ENCODE measurements at regions not wholly inside any gene's neighbourhood (a gene's known extent, or its start where the extent isn't known, plus 50 kb on each side); places are given as distances from the start of the nearest gene placed in this dataset.
"Not testable (repeated sequence)": the region's sequence is repeated elsewhere in the genome, so short reads cannot be mapped to it uniquely, and the experiment has no call there.

DNA sequence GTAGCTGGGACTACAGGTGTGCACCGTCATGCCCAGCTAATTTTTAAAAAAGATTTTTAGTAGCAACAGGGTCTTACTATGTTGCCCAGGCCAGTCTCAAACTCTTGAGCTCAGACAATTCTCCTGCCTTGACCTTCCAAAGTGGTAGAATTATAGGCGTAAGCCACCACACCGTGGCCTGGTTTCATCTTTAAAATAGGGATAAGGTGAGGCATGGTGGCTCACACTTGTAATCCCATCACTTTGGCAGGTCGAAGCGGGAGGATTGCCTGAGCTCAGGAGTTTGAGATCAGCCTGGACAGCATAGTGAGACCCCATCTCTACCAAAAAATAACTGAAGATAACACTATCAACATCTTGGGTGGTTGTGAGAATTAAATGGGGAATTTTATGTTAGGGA, 84.6 kb upstream of the SPDYE9 start:
- H3K4me3 ChIP-seq; H3K27ac ChIP-seq (ENCODE audit: extremely low read depth, low read depth, low read length); H4K20me1 ChIP-seq (replicated peaks; ENCODE audit: control insufficient read depth, insufficient read depth, low read length); CTCF ChIA-PET (ENCODE audit: low intra/inter-chr PET ratio); H2AFZ ChIP-seq (ENCODE audit: low read depth, low read length); BruUV-seq (replicated peaks); DNase-seq (ENCODE audit: extremely low read depth in 1 of 4, low spot score in 3 of 4); POLR2A ChIA-PET; H3K36me3 ChIP-seq (ENCODE audit: control insufficient read depth, insufficient read depth, low read length); H3K4me1 ChIP-seq (replicated peaks in 1 of 2; ENCODE audit: control insufficient read depth in 2 of 2, insufficient read depth in 2 of 2, low read length in 2 of 2); H3K9me3 ChIP-seq (replicated peaks; ENCODE audit: control insufficient read depth, insufficient read depth, low read depth, low read length); H3K9me1 ChIP-seq (ENCODE audit: control insufficient read depth, insufficient read depth, low read length); intact Hi-C loops (cut with micrococcal nuclease); H3K79me2 ChIP-seq (ENCODE audit: control insufficient read depth, insufficient read depth, low read length); ATAC-seq; H3K9ac ChIP-seq (ENCODE audit: insufficient read depth in 1 of 2, low read depth in 2 of 2, low read length in 2 of 2); H3K27me3 ChIP-seq (ENCODE audit: control insufficient read depth in 2 of 2, insufficient read depth in 2 of 2, low read length in 2 of 2); H3K4me2 ChIP-seq (ENCODE audit: insufficient read depth, low read length); FAIRE-seq: not testable (repeated sequence)
- TF ChIP-seq RBM25 (IDR thresholded peaks at IDR 0.05; ENCODE audit: low read depth, low read length, severe bottlenecking) = peak; percentile 42
- 73% methylated on average over 4 of the region's 5 CpGs for WGBS (ENCODE audit: insufficient coverage, low coverage, missing lambda C conversion rate)
- in situ Hi-C loops (cut with MboI) = loop anchor here (5.0 kb wide), 1 partner anchor 1817 kb away; no protein-coding TSS in a partner anchor

DNA sequence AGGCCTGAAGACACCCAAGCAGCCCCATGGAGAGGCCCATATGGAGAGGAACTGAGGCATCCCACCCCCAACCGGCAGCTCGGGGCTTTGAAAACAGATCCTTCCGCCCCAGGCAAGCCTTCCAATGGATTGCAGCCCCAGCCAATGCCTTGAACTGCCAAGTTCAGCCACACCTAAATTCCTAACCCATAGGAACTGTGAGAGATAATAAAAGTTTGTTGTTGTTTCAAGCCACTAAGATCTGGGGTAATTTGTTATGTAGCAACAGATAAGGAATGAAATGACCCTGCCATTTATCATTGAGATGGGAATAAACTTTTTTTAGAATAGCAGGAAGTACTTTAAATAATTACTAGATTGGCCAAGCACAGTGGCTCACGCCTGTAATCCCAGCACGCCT, 80.3 kb upstream of the SPDYE9 start:
- intact Hi-C loops (cut with micrococcal nuclease); H3K36me3 ChIP-seq (ENCODE audit: control insufficient read depth, insufficient read depth, low read length); CTCF ChIA-PET (ENCODE audit: low intra/inter-chr PET ratio); POLR2A ChIA-PET; H4K20me1 ChIP-seq (replicated peaks; ENCODE audit: control insufficient read depth, insufficient read depth, low read length); H3K9me3 ChIP-seq (replicated peaks; ENCODE audit: control insufficient read depth, insufficient read depth, low read depth, low read length); H3K4me3 ChIP-seq; FAIRE-seq; H3K27me3 ChIP-seq (ENCODE audit: control insufficient read depth in 2 of 2, insufficient read depth in 2 of 2, low read length in 2 of 2); H3K27ac ChIP-seq (ENCODE audit: extremely low read depth, low read depth, low read length); H3K4me1 ChIP-seq (replicated peaks in 1 of 2; ENCODE audit: control insufficient read depth in 2 of 2, insufficient read depth in 2 of 2, low read length in 2 of 2); ATAC-seq; H3K9me1 ChIP-seq (ENCODE audit: control insufficient read depth, insufficient read depth, low read length); DNase-seq (ENCODE audit: extremely low read depth in 1 of 4, low spot score in 3 of 4); BruUV-seq (replicated peaks); H3K4me2 ChIP-seq (ENCODE audit: insufficient read depth, low read length); H3K9ac ChIP-seq (ENCODE audit: insufficient read depth in 1 of 2, low read depth in 2 of 2, low read length in 2 of 2); H2AFZ ChIP-seq (ENCODE audit: low read depth, low read length); in situ Hi-C loops (cut with MboI); H3K79me2 ChIP-seq (ENCODE audit: control insufficient read depth, insufficient read depth, low read length): not testable (repeated sequence)
- no CpG with 5 or more reads among the region's 5 CpGs for WGBS (ENCODE audit: insufficient coverage, low coverage, missing lambda C conversion rate)

DNA sequence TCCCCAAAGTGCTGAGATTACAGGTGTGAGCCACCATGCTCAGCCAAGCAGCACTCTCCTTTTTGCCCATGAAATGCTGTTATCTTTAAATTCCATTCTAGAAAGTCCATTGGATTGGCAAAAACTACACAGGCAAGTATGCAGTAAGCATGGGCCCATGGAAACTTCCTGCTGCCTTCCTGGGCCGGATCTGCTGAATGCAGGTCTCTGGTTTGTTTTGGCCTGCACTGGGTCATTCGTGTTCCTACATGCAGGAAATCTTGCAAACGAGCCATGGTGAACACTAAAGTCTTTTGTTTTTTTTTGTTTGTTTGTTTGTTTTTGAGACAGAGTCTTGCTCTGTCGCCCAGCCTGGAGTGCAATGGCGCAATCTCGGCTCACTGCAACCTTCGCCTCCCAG, 76.8 kb upstream of the SPDYE9 start:
- no CpG with 5 or more reads among the region's 7 CpGs for WGBS (ENCODE audit: insufficient coverage, low coverage, missing lambda C conversion rate)
- H3K79me2 ChIP-seq (ENCODE audit: control insufficient read depth, insufficient read depth, low read length); FAIRE-seq; H2AFZ ChIP-seq (ENCODE audit: low read depth, low read length); intact Hi-C loops (cut with micrococcal nuclease); in situ Hi-C loops (cut with MboI); BruUV-seq (replicated peaks); H3K4me2 ChIP-seq (ENCODE audit: insufficient read depth, low read length); H3K27me3 ChIP-seq (ENCODE audit: control insufficient read depth in 2 of 2, insufficient read depth in 2 of 2, low read length in 2 of 2); H3K36me3 ChIP-seq (ENCODE audit: control insufficient read depth, insufficient read depth, low read length); DNase-seq (ENCODE audit: extremely low read depth in 1 of 4, low spot score in 3 of 4); H3K9me1 ChIP-seq (ENCODE audit: control insufficient read depth, insufficient read depth, low read length); H4K20me1 ChIP-seq (replicated peaks; ENCODE audit: control insufficient read depth, insufficient read depth, low read length); H3K4me3 ChIP-seq; H3K9me3 ChIP-seq (replicated peaks; ENCODE audit: control insufficient read depth, insufficient read depth, low read depth, low read length); POLR2A ChIA-PET; CTCF ChIA-PET (ENCODE audit: low intra/inter-chr PET ratio); ATAC-seq; H3K9ac ChIP-seq (ENCODE audit: insufficient read depth in 1 of 2, low read depth in 2 of 2, low read length in 2 of 2); H3K4me1 ChIP-seq (replicated peaks in 1 of 2; ENCODE audit: control insufficient read depth in 2 of 2, insufficient read depth in 2 of 2, low read length in 2 of 2); H3K27ac ChIP-seq (ENCODE audit: extremely low read depth, low read depth, low read length): not testable (repeated sequence)

DNA sequence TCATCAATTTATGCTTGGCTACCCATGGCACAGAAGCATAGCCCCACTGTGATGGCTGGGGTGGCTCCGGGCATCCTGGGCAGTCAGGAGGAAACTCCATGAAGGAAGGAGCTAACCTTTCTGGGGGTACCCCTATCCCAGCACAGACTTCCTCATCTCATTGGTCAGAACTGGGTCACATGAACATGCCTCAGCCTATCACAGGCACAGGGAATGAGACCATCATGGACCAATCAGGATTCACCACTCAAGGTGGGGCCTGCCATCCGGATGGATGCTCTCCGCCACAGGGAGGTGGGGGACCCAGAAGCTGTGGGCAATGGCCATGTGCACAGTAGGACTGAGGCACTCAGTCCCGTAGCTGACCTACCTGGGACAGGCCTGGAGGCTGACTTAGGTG, 75.9 kb upstream of the SPDYE9 start:
- H3K9me1 ChIP-seq (ENCODE audit: control insufficient read depth, insufficient read depth, low read length); H3K36me3 ChIP-seq (ENCODE audit: control insufficient read depth, insufficient read depth, low read length); in situ Hi-C loops (cut with MboI); H3K4me3 ChIP-seq; H3K4me1 ChIP-seq (replicated peaks in 1 of 2; ENCODE audit: control insufficient read depth in 2 of 2, insufficient read depth in 2 of 2, low read length in 2 of 2); H3K27me3 ChIP-seq (ENCODE audit: control insufficient read depth in 2 of 2, insufficient read depth in 2 of 2, low read length in 2 of 2); DNase-seq (ENCODE audit: extremely low read depth in 1 of 4, low spot score in 3 of 4); H3K9me3 ChIP-seq (replicated peaks; ENCODE audit: control insufficient read depth, insufficient read depth, low read depth, low read length); POLR2A ChIA-PET; H3K4me2 ChIP-seq (ENCODE audit: insufficient read depth, low read length); H2AFZ ChIP-seq (ENCODE audit: low read depth, low read length); intact Hi-C loops (cut with micrococcal nuclease); H3K9ac ChIP-seq (ENCODE audit: insufficient read depth in 1 of 2, low read depth in 2 of 2, low read length in 2 of 2); H3K79me2 ChIP-seq (ENCODE audit: control insufficient read depth, insufficient read depth, low read length); BruUV-seq (replicated peaks); H4K20me1 ChIP-seq (replicated peaks; ENCODE audit: control insufficient read depth, insufficient read depth, low read length); CTCF ChIA-PET (ENCODE audit: low intra/inter-chr PET ratio); FAIRE-seq; H3K27ac ChIP-seq (ENCODE audit: extremely low read depth, low read depth, low read length): not testable (repeated sequence)
- ATAC-seq = peak; percentile 61
- WGBS (ENCODE audit: insufficient coverage, low coverage, missing lambda C conversion rate) = no CpG with 5 or more reads among the region's 4 CpGs
